Endothelial cell of umbilical vein (primary cell): ENCODE measurements at regions not wholly inside any gene's neighbourhood (a gene's known extent, or its start where the extent isn't known, plus 50 kb on each side); places are given as distances from the start of the nearest gene placed in this dataset.

Experiments used
- BruUV-seq: library from RNA; stranded (reverse); fragments of 400-500 nt; replicated peaks from 2 replicates; lab custom pipeline; 2021; lab: Mats Ljungman, UMichigan
- CTCF ChIA-PET: fragments of 300-600, 350-600 bp; sonication (Branson Sonifier 250); formaldehyde crosslinking; loops from one replicate; lab custom pipeline; 2021; ENCODE audit warnings: antibody characterized with exemption, inconsistent platforms; lab: Charles Lee
- POLR2A ChIA-PET: fragments of 300-600, 350-600 bp; sonication (Branson Sonifier 250); formaldehyde crosslinking; loops from one replicate; lab custom pipeline; 2021; ENCODE audit warnings: antibody characterized with exemption, inconsistent platforms; lab: Charles Lee
- DNase-seq: peaks from one replicate; pipeline ENCODE4 v3.0.0-alpha.2; 2011; ENCODE audit warnings: low read depth, low spot score
- FAIRE-seq: peaks from 2 replicates; lab custom pipeline; 2011; peaks lifted over from hg19 to GRCh38; lab: Jason Lieb, UNC
- H2AFZ ChIP-seq: 2 replicates; pipeline ENCODE4 v1.6.0; 2012; ENCODE audit warnings: low read depth, low read length, control low read depth, inconsistent platforms
- H3K27ac ChIP-seq: 2 replicates; pipeline ENCODE4 v1.5.1; 2011; ENCODE audit warnings: low read depth, mild to moderate bottlenecking, control low read depth, low read length, moderate library complexity; ENCODE audit not compliant: insufficient read depth
- H3K27me3 ChIP-seq, 2 experiments: 2 replicates each; pipeline versions ENCODE4 v1.6.0 to v1.6.1; 2011; ENCODE audit warnings: low read length in 2 of 2, mixed read lengths in 1 of 2; ENCODE audit not compliant: control insufficient read depth in 2 of 2, insufficient read depth in 2 of 2
- H3K36me3 ChIP-seq, 2 experiments: 2 replicates in 1 of 2; 3 replicates in 1 of 2; pipeline ENCODE4 v1.5.1; 2011; ENCODE audit warnings: low read length in 2 of 2, mild to moderate bottlenecking in 1 of 2, moderate library complexity in 1 of 2; ENCODE audit not compliant: control insufficient read depth in 2 of 2, insufficient read depth in 2 of 2; ENCODE audit errors: extremely low read depth in 1 of 2
- H3K4me1 ChIP-seq: 3 replicates; pipeline ENCODE4 v1.5.1; 2011; ENCODE audit warnings: mild to moderate bottlenecking, low read length; ENCODE audit not compliant: control insufficient read depth, insufficient read depth; ENCODE audit errors: extremely low read depth
- H3K4me2 ChIP-seq: 2 replicates; pipeline ENCODE4 v1.6.1; 2011; ENCODE audit warnings: low read length, control low read depth, mixed read lengths; ENCODE audit not compliant: insufficient read depth
- H3K4me3 ChIP-seq, 3 experiments: fragments of 200-600 bp in 1 of 3; sonication (generic), shearing (Covaris generic) in 1 of 3; replicated peaks in 1 of 3; 2 replicates each; pipeline ENCODE4 v1.5.1; 2011 to 2016; ENCODE audit warnings: control low read depth in 3 of 3, low read length in 3 of 3, mild to moderate bottlenecking in 2 of 3, inconsistent platforms in 1 of 3, low read depth in 1 of 3, moderate library complexity in 1 of 3; ENCODE audit not compliant: insufficient read depth in 1 of 3
- H3K79me2 ChIP-seq: 2 replicates; pipeline ENCODE4 v1.6.0; 2012; ENCODE audit warnings: low read length, inconsistent platforms; ENCODE audit not compliant: control insufficient read depth, insufficient read depth
- H3K9ac ChIP-seq: replicated peaks from 2 replicates; pipeline ENCODE3; 2011; ENCODE audit warnings: low read length, control low read depth; ENCODE audit not compliant: insufficient read depth; ENCODE audit errors: extremely low read depth
- H3K9me1 ChIP-seq: replicated peaks from 3 replicates; pipeline ENCODE4 v1.6.0; 2011; ENCODE audit warnings: mild to moderate bottlenecking, low read length; ENCODE audit not compliant: control insufficient read depth, insufficient read depth; ENCODE audit errors: extremely low read depth
- H3K9me3 ChIP-seq: replicated peaks from 2 replicates; pipeline ENCODE4 v1.5.1; 2012; ENCODE audit warnings: low read length, inconsistent platforms; ENCODE audit not compliant: control insufficient read depth, insufficient read depth
- H4K20me1 ChIP-seq: replicated peaks from 2 replicates; pipeline ENCODE3; 2011; ENCODE audit warnings: mild to moderate bottlenecking, low read length; ENCODE audit not compliant: control insufficient read depth, insufficient read depth; ENCODE audit errors: extremely low read depth
- CTCF ChIP-seq, 2 donors: IDR thresholded peaks; 1 replicate in 1 of 2; 2 replicates in 1 of 2; pipeline ENCODE4 v1.5.1; 2011; ENCODE audit warnings: low read length in 2 of 2, mild to moderate bottlenecking in 2 of 2, moderate library complexity in 2 of 2, control low read depth in 1 of 2, inconsistent platforms in 1 of 2, low read depth in 1 of 2; ENCODE audit not compliant: insufficient read depth in 1 of 2; ENCODE audit errors: extremely low read depth in 1 of 2
- EZH2 ChIP-seq: IDR thresholded peaks from 2 replicates; pipeline ENCODE4 v1.6.1; 2012; ENCODE audit warnings: borderline replicate concordance, low read depth, mild to moderate bottlenecking, moderate library complexity, low read length, inconsistent platforms; ENCODE audit not compliant: severe bottlenecking
- FOS ChIP-seq: IDR thresholded peaks from 2 replicates; pipeline ENCODE4 v1.6.1; 2011; ENCODE audit warnings: mild to moderate bottlenecking, low read length, moderate library complexity, borderline replicate concordance; ENCODE audit not compliant: insufficient read depth
- GATA2 ChIP-seq: IDR thresholded peaks from 2 replicates; pipeline ENCODE4 v1.7.0; 2011; ENCODE audit warnings: low read depth, mild to moderate bottlenecking, moderate library complexity, mixed read lengths, low read length; ENCODE audit not compliant: insufficient read length, insufficient read depth
- JUN ChIP-seq: IDR thresholded peaks from 2 replicates; pipeline ENCODE4 v1.6.1; 2011; ENCODE audit warnings: borderline replicate concordance, low read depth; ENCODE audit not compliant: insufficient read length, insufficient read depth
- MAX ChIP-seq: IDR thresholded peaks from 2 replicates; pipeline ENCODE4 v1.6.1; 2011; ENCODE audit not compliant: insufficient read depth, insufficient read length
- MYC ChIP-seq: IDR thresholded peaks from one replicate; pipeline ENCODE4 v1.6.1; 2011; ENCODE audit warnings: mild to moderate bottlenecking, low read depth, low read length
- POLR2A ChIP-seq: IDR thresholded peaks from 2 replicates; pipeline ENCODE4 v1.6.1; 2012; ENCODE audit warnings: low read depth, mild to moderate bottlenecking, control low read depth, low read length
- POLR2AphosphoS5 ChIP-seq: IDR thresholded peaks from 2 replicates; pipeline ENCODE4 v1.6.1; 2012; ENCODE audit warnings: low read depth, mild to moderate bottlenecking, control low read depth, low read length, moderate library complexity; ENCODE audit not compliant: insufficient read depth
- dilution Hi-C: fragments of 300-500 bp; cut with MboI; formaldehyde crosslinking; loops from one replicate; pipeline ENCODE4 v1.15.0; 2019; ENCODE audit warnings: low sequenced_read_pairs; ENCODE audit not compliant: extremely low pct_ligation_motif_present
- intact Hi-C: fragments of 100-400 bp; cut with micrococcal nuclease; formaldehyde crosslinking; loops from one replicate; pipeline ENCODE4 v1.10.0; 2022

DNA sequence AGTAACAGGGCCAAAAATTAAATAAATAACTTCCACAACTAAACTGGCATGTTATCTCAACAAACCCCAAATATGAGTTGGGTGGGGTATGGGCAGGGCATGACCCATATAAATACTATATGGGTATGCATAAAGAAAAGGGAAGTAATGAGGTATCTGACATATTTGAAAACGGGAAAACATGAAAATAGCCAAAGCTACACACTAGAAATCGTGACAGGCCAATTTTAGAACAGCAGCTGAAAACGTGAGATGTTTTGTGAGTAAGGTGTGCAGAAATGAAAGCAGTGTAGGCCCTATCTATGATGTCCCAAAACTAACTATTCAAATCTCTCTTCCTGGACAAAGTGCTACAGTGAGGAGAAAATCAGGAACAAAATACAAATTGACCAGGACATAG lies 537.9 kb upstream of the NR5A2 start:
- H4K20me1 ChIP-seq = no peaks in the 10 kb centered on the region
- no peak overlapping the region for H3K4me2 ChIP-seq
- no peaks in the 10 kb centered on the region for H3K79me2 ChIP-seq
- dilution Hi-C loops (no loop called here), intact Hi-C loops (no loop called here)
- FAIRE-seq (no peak), DNase-seq (no peak)
- ChIA-PET CTCF (no interaction called here), POLR2A (no interaction called here)
- no peaks in the 10 kb centered on the region for H3K9me3 ChIP-seq
- no TSS peak for BruUV-seq
- H3K27ac ChIP-seq = no peak overlapping the region
- no peak overlapping the region for H3K4me3 ChIP-seq
- H3K9ac ChIP-seq = no peak overlapping the region
- peaks cover 0 to 3% of the 10 kb centered on the region in 2 experiments for H3K27me3 ChIP-seq
- H3K36me3 ChIP-seq = no peaks in the 10 kb centered on the region
- no peak overlapping the region for H2AFZ ChIP-seq
- TF ChIP-seq POLR2A (no peak), MAX (no peak), GATA2 (no peak), FOS (no peak), CTCF (IDR thresholded peaks at IDR 0.05; ENCODE audit: extremely low read depth in 1 of 2, insufficient read depth in 1 of 2, low read depth in 1 of 2, low read length in 2 of 2) (no peak), MYC (no peak), JUN (no peak), POLR2AphosphoS5 (no peak), EZH2 (no peak)
- H3K4me1 ChIP-seq = no peaks in the 10 kb centered on the region
- H3K9me1 ChIP-seq = no peaks in the 10 kb centered on the region
